MCF 10A (cell line): ENCODE measurements at regions not wholly inside any gene's neighbourhood (a gene's known extent, or its start where the extent isn't known, plus 50 kb on each side); places are given as distances from the start of the nearest gene placed in this dataset.

Experiments used
- BruUV-seq: library from RNA; stranded (reverse); fragments of 400-500 nt; replicated peaks from 2 replicates; lab custom pipeline; 2021; lab: Mats Ljungman, UMichigan
- CTCF ChIA-PET: fragments of 300-600 bp; sonication (Branson Sonifier 250); formaldehyde crosslinking; extraction: SDS; loops from one replicate; lab custom pipeline; 2021; ENCODE audit warnings: antibody characterized with exemption, inconsistent platforms; lab: Yijun Ruan, JAX
- POLR2A ChIA-PET: fragments of 300-600, 350-650 bp; sonication (Branson Sonifier 250); formaldehyde crosslinking; extraction: SDS; loops from one replicate; lab custom pipeline; 2020; ENCODE audit warnings: antibody characterized with exemption, inconsistent platforms; lab: Yijun Ruan, JAX
- DNase-seq: peaks from one replicate; pipeline ENCODE4 v3.0.0-alpha.2; 2018; ENCODE audit not compliant: unreplicated experiment
- H3K27ac Mint-ChIP-seq: one replicate; pipeline ENCODE4 v1.8.0; 2022; ENCODE audit warnings: mild to moderate bottlenecking, low read depth, mixed read lengths; ENCODE audit not compliant: unreplicated experiment
- H3K27me3 Mint-ChIP-seq: one replicate; pipeline ENCODE4 v1.8.0; 2022; ENCODE audit warnings: mixed read lengths; ENCODE audit not compliant: insufficient read depth, unreplicated experiment
- H3K36me3 Mint-ChIP-seq: one replicate; pipeline ENCODE4 v1.8.0; 2022; ENCODE audit warnings: mild to moderate bottlenecking, moderate library complexity, mixed read lengths; ENCODE audit not compliant: insufficient read depth, unreplicated experiment
- H3K4me1 Mint-ChIP-seq: one replicate; pipeline ENCODE4 v1.8.0; 2022; ENCODE audit warnings: mixed read lengths; ENCODE audit not compliant: insufficient read depth, unreplicated experiment
- H3K4me3 Mint-ChIP-seq: one replicate; pipeline ENCODE4 v1.8.0; 2022; ENCODE audit warnings: mild to moderate bottlenecking, moderate library complexity, mixed read lengths; ENCODE audit not compliant: unreplicated experiment
- H3K9me3 Mint-ChIP-seq: one replicate; pipeline ENCODE4 v1.8.0; 2022; ENCODE audit warnings: mixed read lengths; ENCODE audit not compliant: unreplicated experiment
- CTCF ChIP-seq: fragments of 200-600 bp; IDR thresholded peaks from one replicate; pipeline ENCODE4 v1.8.0; 2022; ENCODE audit warnings: antibody characterized with exemption, mild to moderate bottlenecking; ENCODE audit not compliant: unreplicated experiment
- intact Hi-C: fragments of 100-400 bp; cut with micrococcal nuclease; formaldehyde crosslinking; loops from 2 replicates; pipeline ENCODE4 v1.14.1; 2022

GRCh38 chr9:115794921-115795475, 358.6 kb upstream of the PAPPA start:
- H3K4me3 Mint-ChIP-seq: no peak overlapping the region
- no peak for TF ChIP-seq CTCF
- no peak for DNase-seq
- no TSS peak for BruUV-seq
- H3K27ac Mint-ChIP-seq: no peak overlapping the region
- no peaks in the 10 kb centered on the region for H3K27me3 Mint-ChIP-seq
- ChIA-PET POLR2A (no interaction called here), CTCF (no interaction called here)
- no peaks in the 10 kb centered on the region for H3K4me1 Mint-ChIP-seq
- no peaks in the 10 kb centered on the region for H3K9me3 Mint-ChIP-seq
- no peaks in the 10 kb centered on the region for H3K36me3 Mint-ChIP-seq
- intact Hi-C loops: no loop called here

DNA sequence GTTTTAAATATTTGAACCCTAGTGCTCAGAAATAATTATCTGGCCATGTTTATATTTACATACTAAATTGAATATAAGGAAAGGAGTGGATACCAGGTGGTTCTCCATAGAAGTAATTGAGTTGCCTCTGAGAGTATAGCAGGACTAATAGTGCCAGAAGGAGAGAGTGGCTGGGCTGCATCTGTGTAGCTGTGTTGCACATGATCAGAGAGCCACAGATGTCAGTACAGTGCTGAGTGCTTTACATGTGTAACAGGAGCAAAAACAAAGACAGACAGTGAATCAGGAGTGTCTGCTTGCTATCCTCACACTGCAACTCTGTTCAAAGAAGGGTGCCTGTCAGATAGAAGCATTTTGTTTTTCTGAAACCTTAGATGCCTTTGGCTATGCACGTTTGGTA, 353.9 kb upstream of the PAPPA start:
- CTCF ChIA-PET: no interaction called here
- BruUV-seq: no TSS peak
- no peaks in the 10 kb centered on the region for H3K27me3 Mint-ChIP-seq
- intact Hi-C loops: no loop called here
- no peaks in the 10 kb centered on the region for H3K36me3 Mint-ChIP-seq
- H3K27ac Mint-ChIP-seq: no peak overlapping the region
- H3K4me3 Mint-ChIP-seq: no peak overlapping the region
- H3K4me1 Mint-ChIP-seq: no peaks in the 10 kb centered on the region
- no peaks in the 10 kb centered on the region for H3K9me3 Mint-ChIP-seq
- DNase-seq: no peak
- POLR2A ChIA-PET: no interaction called here
- no peak for TF ChIP-seq CTCF

DNA sequence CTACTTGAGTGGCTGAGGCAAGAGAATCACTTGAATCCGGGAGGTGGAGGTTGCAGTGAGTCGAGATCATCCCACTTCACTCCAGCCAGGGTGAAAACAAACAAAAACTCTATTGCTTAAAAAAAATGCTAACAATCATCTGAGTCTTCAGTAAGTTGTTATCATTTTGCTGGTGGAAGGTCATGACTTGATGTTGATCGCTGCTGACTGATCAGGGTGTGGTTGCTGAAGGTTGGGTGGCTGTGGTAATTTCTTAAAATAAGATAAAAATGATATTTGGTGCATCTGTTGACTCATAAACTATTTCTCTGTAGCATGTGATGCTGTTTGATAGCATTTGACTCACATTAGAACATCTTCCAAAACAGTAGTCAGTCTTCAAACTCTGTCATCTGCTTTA, 349.4 kb upstream of the PAPPA start:
- Mint-ChIP-seq H3K9me3 (no peaks in the 10 kb centered on the region), H3K4me3 (no peak overlapping the region), H3K27ac (no peak overlapping the region), H3K27me3 (no peaks in the 10 kb centered on the region), H3K4me1 (peaks cover 18% of the 10 kb centered on the region), H3K36me3 (no peaks in the 10 kb centered on the region)
- intact Hi-C loops: no loop called here
- ChIA-PET CTCF (no interaction called here), POLR2A (no interaction called here)
- TF ChIP-seq CTCF: no peak
- no TSS peak for BruUV-seq
- no peak for DNase-seq

DNA sequence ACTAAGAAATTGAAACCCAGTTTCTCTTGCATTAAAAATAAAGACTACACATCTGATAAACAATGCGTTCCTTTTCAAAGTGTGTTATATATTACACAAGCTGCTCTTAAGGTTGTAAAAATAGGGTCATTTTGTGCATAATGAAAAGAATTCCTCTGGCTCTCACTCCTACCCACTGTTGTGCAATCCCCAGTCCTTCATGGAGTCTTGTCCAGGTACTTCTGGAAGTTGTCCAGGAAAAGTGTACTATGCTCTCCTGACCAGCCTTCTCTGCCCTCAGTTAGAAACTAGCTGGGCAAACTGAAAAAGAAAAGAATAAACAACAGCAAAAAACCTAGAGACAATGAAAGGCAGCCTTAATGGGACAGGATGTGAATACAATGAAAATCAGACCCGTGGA, 345.5 kb upstream of the PAPPA start:
- Mint-ChIP-seq H3K4me3 (peak overlapping the region; percentile 21), H3K36me3 (no peaks in the 10 kb centered on the region), H3K9me3 (no peaks in the 10 kb centered on the region), H3K4me1 (peaks cover 29% of the 10 kb centered on the region), H3K27me3 (no peaks in the 10 kb centered on the region), H3K27ac (peak overlapping the region; percentile 56)
- peak; percentile 92 for DNase-seq
- intact Hi-C loops: no loop called here
- ChIA-PET POLR2A (interaction anchor here (0.8 to 1.8 kb wide), 4 partner anchors 10 to 334 kb away, joined by 3 to 4 read pairs (median 3); no protein-coding TSS in a partner anchor), CTCF (interaction anchor here (0.6 to 1.2 kb wide), 5 partner anchors 70 to 783 kb away, joined by 3 to 5 read pairs (median 3); no protein-coding TSS in a partner anchor)
- no peak for TF ChIP-seq CTCF
- BruUV-seq: no TSS peak
